Keratinocyte (primary cell): ENCODE measurements at regions not wholly inside any gene's neighbourhood (a gene's known extent, or its start where the extent isn't known, plus 50 kb on each side); places are given as distances from the start of the nearest gene placed in this dataset.

Source experiments
- DNase-seq: peaks from one replicate; pipeline ENCODE4 v3.0.0-alpha.2; 2011; ENCODE audit warnings: low read depth, missing footprints, low spot score
- FAIRE-seq: peaks from 2 replicates; lab custom pipeline; 2011; peaks lifted over from hg19 to GRCh38; lab: Jason Lieb, UNC
- H2AFZ ChIP-seq: 2 replicates; pipeline ENCODE4 v1.6.0; 2012; ENCODE audit warnings: low read length, control low read depth, inconsistent platforms; ENCODE audit not compliant: control insufficient read depth
- H3K27ac ChIP-seq: 2 replicates; pipeline ENCODE4 v1.5.1; 2011; ENCODE audit warnings: low read length; ENCODE audit not compliant: control insufficient read depth, insufficient read depth
- H3K27me3 ChIP-seq: 3 replicates; pipeline ENCODE4 v1.6.0; 2011; ENCODE audit warnings: low read length; ENCODE audit not compliant: control insufficient read depth, insufficient read depth; ENCODE audit errors: extremely low read depth
- H3K36me3 ChIP-seq, 2 experiments: 2 replicates in 1 of 2; 3 replicates in 1 of 2; pipeline ENCODE4 v1.5.1; 2011; ENCODE audit warnings: low read length in 2 of 2, mild to moderate bottlenecking in 1 of 2; ENCODE audit not compliant: control insufficient read depth in 2 of 2, insufficient read depth in 2 of 2; ENCODE audit errors: extremely low read depth in 1 of 2
- H3K4me1 ChIP-seq: 3 replicates; pipeline ENCODE4 v1.5.1; 2011; ENCODE audit warnings: low read length; ENCODE audit not compliant: control insufficient read depth, insufficient read depth; ENCODE audit errors: extremely low read depth
- H3K4me2 ChIP-seq: 3 replicates; pipeline ENCODE4 v1.6.0; 2011; ENCODE audit warnings: low read depth, low read length; ENCODE audit not compliant: control insufficient read depth, insufficient read depth; ENCODE audit errors: extremely low read depth
- H3K4me3 ChIP-seq, 3 experiments: fragments of 200-600 bp in 1 of 3; sonication (generic) in 1 of 3; 2 replicates in 2 of 3; 3 replicates in 1 of 3; pipeline ENCODE4 v1.5.1; 2011 to 2016; ENCODE audit warnings: low read length in 3 of 3, mild to moderate bottlenecking in 3 of 3, control low read depth in 2 of 3, inconsistent platforms in 1 of 3, low read depth in 1 of 3, mixed read lengths in 1 of 3, mixed run types in 1 of 3, moderate library complexity in 1 of 3; ENCODE audit not compliant: control insufficient read depth in 2 of 3, insufficient read depth in 2 of 3; ENCODE audit errors: extremely low read depth in 1 of 3
- H3K79me2 ChIP-seq: 2 replicates; pipeline ENCODE4 v1.6.0; 2012; ENCODE audit warnings: low read length; ENCODE audit not compliant: control insufficient read depth, insufficient read depth
- H3K9ac ChIP-seq: 3 replicates; pipeline ENCODE4 v1.6.0; 2011; ENCODE audit warnings: low read length; ENCODE audit not compliant: control insufficient read depth, insufficient read depth; ENCODE audit errors: extremely low read depth
- H3K9me1 ChIP-seq: 3 replicates; pipeline ENCODE4 v1.6.0; 2011; ENCODE audit warnings: low read length; ENCODE audit not compliant: control insufficient read depth, insufficient read depth; ENCODE audit errors: extremely low read depth
- H3K9me3 ChIP-seq: 2 replicates; pipeline ENCODE4 v1.5.1; 2012; ENCODE audit warnings: low read depth, low read length; ENCODE audit not compliant: control insufficient read depth
- H4K20me1 ChIP-seq: 3 replicates; pipeline ENCODE4 v1.6.0; 2011; ENCODE audit warnings: low read length; ENCODE audit not compliant: control insufficient read depth, insufficient read depth; ENCODE audit errors: extremely low read depth
- EZH2 ChIP-seq: IDR thresholded peaks from one replicate; pipeline ENCODE4 v1.6.1; 2012; ENCODE audit warnings: inconsistent platforms, mild to moderate bottlenecking, low read length, moderate library complexity
- dilution Hi-C: fragments of 300-500 bp; cut with MboI; formaldehyde crosslinking; loops from one replicate; pipeline ENCODE4 v1.7.0; 2020; ENCODE audit warnings: low sequenced_read_pairs; ENCODE audit not compliant: extremely low pct_ligation_motif_present
- TF ChIP-seq, protein P1 (sequence below), 3 experiments: IDR thresholded peaks in 1 of 3; conservative IDR thresholded peaks in 1 of 3; optimal IDR thresholded peaks in 1 of 3; 2 replicates in 2 of 3; 3 replicates in 1 of 3; pipeline versions ENCODE3 to v1.5.1; 2011; ENCODE audit warnings: low read length in 3 of 3, mild to moderate bottlenecking in 3 of 3, moderate library complexity in 2 of 3, control low read depth in 1 of 3, inconsistent platforms in 1 of 3; ENCODE audit not compliant: insufficient read depth in 2 of 3; ENCODE audit errors: extremely low read depth in 1 of 3

DNA sequence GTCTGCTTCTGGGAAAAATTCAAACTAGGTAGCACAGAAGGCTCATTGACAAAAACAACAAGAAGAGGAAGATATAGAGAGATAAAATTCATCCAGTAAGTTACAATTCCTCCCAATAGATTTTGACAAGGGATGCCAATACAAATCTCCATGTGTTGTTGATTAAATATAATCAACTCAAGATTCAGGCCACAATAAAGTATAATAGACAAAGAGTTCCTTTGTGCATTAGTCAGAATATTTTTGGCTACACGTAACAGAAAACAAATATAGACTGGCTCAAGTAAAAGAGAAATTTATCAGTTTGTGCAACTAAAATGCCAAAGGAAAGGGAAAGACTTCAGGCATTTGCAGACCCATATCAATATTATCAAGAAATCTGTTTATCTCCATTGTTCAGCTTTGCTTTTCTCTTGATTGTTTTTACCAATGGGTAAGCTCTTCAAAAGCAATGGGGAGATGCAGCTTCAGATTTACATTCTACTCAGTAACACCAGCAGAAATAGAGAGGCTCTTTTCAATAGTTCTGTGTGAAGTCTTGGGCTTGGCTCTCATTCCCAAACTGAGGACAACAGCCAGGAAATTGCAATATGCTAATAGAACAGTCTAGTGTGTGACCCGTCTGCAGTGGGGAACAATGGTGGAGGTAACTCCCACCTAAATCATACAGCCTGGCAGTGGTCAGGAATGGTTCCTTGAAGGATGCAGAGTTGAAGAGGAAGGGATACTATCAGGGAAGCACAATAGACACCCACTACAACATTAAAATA lies 77.6 kb upstream of the PROK2 start:
- no peaks in the 10 kb centered on the region for H3K79me2 ChIP-seq
- no peak overlapping the region for H3K9ac ChIP-seq
- H3K4me1 ChIP-seq: no peaks in the 10 kb centered on the region
- no peak overlapping the region for H2AFZ ChIP-seq
- peaks cover 7% of the 10 kb centered on the region for H3K27me3 ChIP-seq
- H3K4me3 ChIP-seq: no peak overlapping the region
- dilution Hi-C loops: no loop called here
- DNase-seq: no peak
- no peak for FAIRE-seq
- no peak overlapping the region for H3K27ac ChIP-seq
- H4K20me1 ChIP-seq: no peaks in the 10 kb centered on the region
- H3K9me1 ChIP-seq: no peaks in the 10 kb centered on the region
- no peaks in the 10 kb centered on the region for H3K36me3 ChIP-seq
- no peak overlapping the region for H3K4me2 ChIP-seq
- H3K9me3 ChIP-seq: no peaks in the 10 kb centered on the region
- TF ChIP-seq, protein P1, sequence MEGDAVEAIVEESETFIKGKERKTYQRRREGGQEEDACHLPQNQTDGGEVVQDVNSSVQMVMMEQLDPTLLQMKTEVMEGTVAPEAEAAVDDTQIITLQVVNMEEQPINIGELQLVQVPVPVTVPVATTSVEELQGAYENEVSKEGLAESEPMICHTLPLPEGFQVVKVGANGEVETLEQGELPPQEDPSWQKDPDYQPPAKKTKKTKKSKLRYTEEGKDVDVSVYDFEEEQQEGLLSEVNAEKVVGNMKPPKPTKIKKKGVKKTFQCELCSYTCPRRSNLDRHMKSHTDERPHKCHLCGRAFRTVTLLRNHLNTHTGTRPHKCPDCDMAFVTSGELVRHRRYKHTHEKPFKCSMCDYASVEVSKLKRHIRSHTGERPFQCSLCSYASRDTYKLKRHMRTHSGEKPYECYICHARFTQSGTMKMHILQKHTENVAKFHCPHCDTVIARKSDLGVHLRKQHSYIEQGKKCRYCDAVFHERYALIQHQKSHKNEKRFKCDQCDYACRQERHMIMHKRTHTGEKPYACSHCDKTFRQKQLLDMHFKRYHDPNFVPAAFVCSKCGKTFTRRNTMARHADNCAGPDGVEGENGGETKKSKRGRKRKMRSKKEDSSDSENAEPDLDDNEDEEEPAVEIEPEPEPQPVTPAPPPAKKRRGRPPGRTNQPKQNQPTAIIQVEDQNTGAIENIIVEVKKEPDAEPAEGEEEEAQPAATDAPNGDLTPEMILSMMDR (optimal IDR thresholded peaks at IDR 0.05 in 1 of 3, IDR thresholded peaks at IDR 0.05 in 1 of 3, conservative IDR thresholded peaks at IDR 0.05 in 1 of 3; ENCODE audit: extremely low read depth in 1 of 3, insufficient read depth in 2 of 3, low read length in 3 of 3): no peak
- TF ChIP-seq EZH2: no peak

DNA sequence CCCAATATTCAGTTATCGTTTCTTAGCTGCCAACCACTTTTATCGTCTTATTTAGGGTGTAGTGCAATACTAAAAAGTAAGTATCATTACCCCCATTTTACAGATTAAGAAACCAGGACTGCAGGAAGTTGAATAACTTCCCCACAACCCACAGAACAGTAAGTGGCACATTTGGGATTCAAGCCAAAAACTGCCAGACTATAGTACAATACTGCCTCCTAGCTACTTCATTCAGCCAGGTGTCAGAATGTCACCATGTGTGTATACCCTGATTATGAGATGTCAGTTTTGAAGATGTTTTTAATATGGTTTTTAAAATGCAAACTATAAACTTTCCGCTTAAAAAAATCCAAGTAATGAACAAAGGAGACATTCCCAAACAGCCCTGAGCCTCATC lies 74.2 kb upstream of the PROK2 start:
- H3K9me1 ChIP-seq: no peaks in the 10 kb centered on the region
- FAIRE-seq (no peak), DNase-seq (no peak)

More for the DNA sequence above, 74.2 kb upstream of the PROK2 start:
- no peaks in the 10 kb centered on the region for H4K20me1 ChIP-seq
- H3K4me1 ChIP-seq: no peaks in the 10 kb centered on the region
- dilution Hi-C loops: no loop called here
- H3K9me3 ChIP-seq: no peaks in the 10 kb centered on the region
- no peaks in the 10 kb centered on the region for H3K79me2 ChIP-seq
- no peak overlapping the region for H2AFZ ChIP-seq
- H3K27ac ChIP-seq: no peak overlapping the region
- H3K27me3 ChIP-seq: peaks cover 4% of the 10 kb centered on the region
- H3K4me3 ChIP-seq: no peak overlapping the region
- H3K9ac ChIP-seq: no peak overlapping the region
- no peak overlapping the region for H3K4me2 ChIP-seq
- H3K36me3 ChIP-seq: no peaks in the 10 kb centered on the region
- TF ChIP-seq EZH2: no peak
- TF ChIP-seq, protein P1 (optimal IDR thresholded peaks at IDR 0.05 in 1 of 3, IDR thresholded peaks at IDR 0.05 in 1 of 3, conservative IDR thresholded peaks at IDR 0.05 in 1 of 3; ENCODE audit: extremely low read depth in 1 of 3, insufficient read depth in 2 of 3, low read length in 3 of 3): peak in 2 of 3 experiments; percentile 33 to 52
